HG02852 (cell line): ENCODE measurements at regions not wholly inside any gene's neighbourhood (a gene's known extent, or its start where the extent isn't known, plus 50 kb on each side); places are given as distances from the start of the nearest gene placed in this dataset.
"Not testable (repeated sequence)": the region's sequence is repeated elsewhere in the genome, so short reads cannot be mapped to it uniquely, and the experiment has no call there.

Experiments used
- ATAC-seq: cut with Tn5 transposase; IDR thresholded peaks from one replicate; pipeline ENCODE4 v1.9.1; 2021; ENCODE audit warnings: mild to moderate bottlenecking, moderate library complexity; ENCODE audit not compliant: unreplicated experiment

- ATAC-seq = peak; percentile 80
Measured at GRCh38 chr15:22519213-22519612, 60.5 kb downstream of the GOLGA6L22 start.

- ATAC-seq = not testable (repeated sequence)
Measured at GRCh38 chr15:22526537-22526936, 67.8 kb downstream of the GOLGA6L22 start.

GRCh38 chr15:22527016-22527415, 68.3 kb downstream of the GOLGA6L22 start:
- ATAC-seq = not testable (repeated sequence)

- not testable (repeated sequence) for ATAC-seq
Measured at GRCh38 chr15:22529200-22529599, 70.5 kb downstream of the GOLGA6L22 start.

- ATAC-seq = not testable (repeated sequence)
Measured at GRCh38 chr15:22559701-22560100, 101.0 kb downstream of the GOLGA6L22 start.

GRCh38 chr15:22561716-22562115, 103.0 kb downstream of the GOLGA6L22 start:
- not testable (repeated sequence) for ATAC-seq

GRCh38 chr15:22566510-22566909, 107.8 kb downstream of the GOLGA6L22 start:
- ATAC-seq = not testable (repeated sequence)

- ATAC-seq = not testable (repeated sequence)
Measured at GRCh38 chr15:22569486-22569885, 110.8 kb downstream of the GOLGA6L22 start.

GRCh38 chr15:22572152-22572735, 113.5 kb downstream of the GOLGA6L22 start:
- peak; percentile 70 for ATAC-seq

- not testable (repeated sequence) for ATAC-seq
Measured at GRCh38 chr15:22572792-22573191, 114.1 kb downstream of the GOLGA6L22 start.

- ATAC-seq = not testable (repeated sequence)
Measured at GRCh38 chr15:22577828-22578227, 119.1 kb downstream of the GOLGA6L22 start.

- not testable (repeated sequence) for ATAC-seq
Measured at GRCh38 chr15:22579213-22579612, 120.5 kb downstream of the GOLGA6L22 start.

- ATAC-seq = not testable (repeated sequence)
Measured at GRCh38 chr15:22587391-22587790, 128.7 kb downstream of the GOLGA6L22 start.

GRCh38 chr15:22598552-22598951, 139.8 kb downstream of the GOLGA6L22 start:
- not testable (repeated sequence) for ATAC-seq

- ATAC-seq = not testable (repeated sequence)
Measured at GRCh38 chr15:22599526-22600320, 141.0 kb downstream of the GOLGA6L22 start.

GRCh38 chr15:22616976-22617375, 158.3 kb downstream of the GOLGA6L22 start:
- not testable (repeated sequence) for ATAC-seq

GRCh38 chr15:22631789-22632188, 154.7 kb upstream of the NIPA1 start:
- ATAC-seq = not testable (repeated sequence)

- ATAC-seq = not testable (repeated sequence)
Measured at GRCh38 chr15:22639983-22640382, 146.5 kb upstream of the NIPA1 start.

- not testable (repeated sequence) for ATAC-seq
Measured at GRCh38 chr15:22649458-22649857, 137.0 kb upstream of the NIPA1 start.

GRCh38 chr15:22651179-22651578, 135.3 kb upstream of the NIPA1 start:
- ATAC-seq = not testable (repeated sequence)

- peak; percentile 67 for ATAC-seq
Measured at GRCh38 chr15:22664294-22665058, 122.0 kb upstream of the NIPA1 start.
